Neural crest cell (in vitro differentiated cells): ENCODE measurements at regions not wholly inside any gene's neighbourhood (a gene's known extent, or its start where the extent isn't known, plus 50 kb on each side); places are given as distances from the start of the nearest gene placed in this dataset.

Source experiments
- DNase-seq: peaks from one replicate; pipeline ENCODE4 v3.0.0; 2021; ENCODE audit warnings: low read depth, mixed read lengths, low spot score
- H3K27ac Mint-ChIP-seq: one replicate; pipeline ENCODE4 v1.8.0; 2021; ENCODE audit warnings: mild to moderate bottlenecking, mixed read lengths; ENCODE audit not compliant: unreplicated experiment
- H3K27me3 Mint-ChIP-seq: 2 replicates; pipeline ENCODE4 v1.8.0; 2021; ENCODE audit warnings: low read depth, mild to moderate bottlenecking, mixed read lengths
- H3K36me3 Mint-ChIP-seq: 2 replicates; pipeline ENCODE4 v1.8.0; 2021; ENCODE audit warnings: low read depth, mild to moderate bottlenecking, mixed read lengths
- H3K4me1 Mint-ChIP-seq: 2 replicates; pipeline ENCODE4 v1.8.0; 2021; ENCODE audit warnings: mixed read lengths
- H3K4me3 Mint-ChIP-seq: one replicate; pipeline ENCODE4 v1.8.0; 2021; ENCODE audit warnings: mild to moderate bottlenecking, mixed read lengths
- H3K9me3 Mint-ChIP-seq: 2 replicates; pipeline ENCODE4 v1.8.0; 2021; ENCODE audit warnings: mixed read lengths
- CTCF ChIP-seq: fragments of 200-600 bp; sonication (generic); conservative IDR thresholded peaks from 2 replicates; pipeline ENCODE4 v1.5.0; 2021; ENCODE audit warnings: antibody characterized with exemption, mild to moderate bottlenecking

GRCh38 chr3:151639418-151639740 is 94.3 kb upstream of the AADACL2 start:
- no peak overlapping the region for H3K4me3 Mint-ChIP-seq
- H3K36me3 Mint-ChIP-seq = no peaks in the 10 kb centered on the region
- H3K4me1 Mint-ChIP-seq = no peaks in the 10 kb centered on the region
- TF ChIP-seq CTCF = no peak
- DNase-seq = no peak
- H3K27me3 Mint-ChIP-seq = no peaks in the 10 kb centered on the region
- H3K27ac Mint-ChIP-seq = no peak overlapping the region
- H3K9me3 Mint-ChIP-seq = no peaks in the 10 kb centered on the region

GRCh38 chr3:151638555-151639417 is 94.9 kb upstream of the AADACL2 start:
- no peak for TF ChIP-seq CTCF
- Mint-ChIP-seq H3K9me3 (no peaks in the 10 kb centered on the region), H3K4me3 (no peak overlapping the region), H3K36me3 (no peaks in the 10 kb centered on the region), H3K27ac (no peak overlapping the region), H3K4me1 (no peaks in the 10 kb centered on the region), H3K27me3 (no peaks in the 10 kb centered on the region)
- no peak for DNase-seq

- no peak overlapping the region for H3K27ac Mint-ChIP-seq
- H3K4me1 Mint-ChIP-seq = no peaks in the 10 kb centered on the region
- no peak for TF ChIP-seq CTCF
- H3K36me3 Mint-ChIP-seq = no peaks in the 10 kb centered on the region
- H3K9me3 Mint-ChIP-seq = no peaks in the 10 kb centered on the region
- no peak overlapping the region for H3K4me3 Mint-ChIP-seq
- no peaks in the 10 kb centered on the region for H3K27me3 Mint-ChIP-seq
- DNase-seq = no peak
These were observed 97.8 kb upstream of the AADACL2 start for GRCh38 chr3:151635905-151636304.

- Mint-ChIP-seq H3K36me3 (no peaks in the 10 kb centered on the region), H3K27me3 (no peaks in the 10 kb centered on the region), H3K27ac (no peak overlapping the region), H3K4me1 (no peaks in the 10 kb centered on the region), H3K9me3 (no peaks in the 10 kb centered on the region), H3K4me3 (no peak overlapping the region)
- no peak for DNase-seq
- no peak for TF ChIP-seq CTCF
These were observed 101.8 kb upstream of the AADACL2 start for GRCh38 chr3:151631946-151632345.

- Mint-ChIP-seq H3K4me1 (no peaks in the 10 kb centered on the region), H3K4me3 (no peak overlapping the region), H3K27me3 (no peaks in the 10 kb centered on the region), H3K27ac (no peak overlapping the region), H3K9me3 (no peaks in the 10 kb centered on the region), H3K36me3 (no peaks in the 10 kb centered on the region)
- no peak for TF ChIP-seq CTCF
- no peak for DNase-seq
These were observed 102.7 kb upstream of the AADACL2 start for GRCh38 chr3:151630938-151631441.
